BLaER1 treated with 17β-estradiol and CSF1 and Interleukin-3, amounts not matched to agents 10 nM and 100 nM (cell line): ENCODE measurements at regions not wholly inside any gene's neighbourhood (a gene's known extent, or its start where the extent isn't known, plus 50 kb on each side); places are given as distances from the start of the nearest gene placed in this dataset.

Experiments used
- H3K27ac ChIP-seq, 11 experiments: shearing (Covaris generic); formaldehyde crosslinking; 2 replicates each; pipeline ENCODE4 v1.8.1; 2022
- H3K27me3 ChIP-seq, 11 experiments: shearing (Covaris generic); formaldehyde crosslinking; 2 replicates each; pipeline ENCODE4 v1.8.1; 2022
- H3K36me3 ChIP-seq, 11 experiments: shearing (Covaris generic); formaldehyde crosslinking; 2 replicates each; pipeline ENCODE4 v1.8.1; 2022
- H3K4me1 ChIP-seq, 10 experiments: shearing (Covaris generic); formaldehyde crosslinking; 2 replicates each; pipeline ENCODE4 v1.8.1; 2022
- H3K4me2 ChIP-seq, 11 experiments: shearing (Covaris generic); formaldehyde crosslinking; 2 replicates each; pipeline ENCODE4 v1.8.1; 2022
- H3K4me3 ChIP-seq, 10 experiments: shearing (Covaris generic); formaldehyde crosslinking; 2 replicates each; pipeline ENCODE4 v1.8.1; 2022
- H3K9ac ChIP-seq, 11 experiments: shearing (Covaris generic); formaldehyde crosslinking; 2 replicates each; pipeline ENCODE4 v1.8.1; 2022
- H3K9me3 ChIP-seq, 11 experiments: shearing (Covaris generic); formaldehyde crosslinking; replicated peaks in 1 of 11; 2 replicates each; pipeline ENCODE4 v1.8.1; 2022
- H4K20me1 ChIP-seq, 11 experiments: shearing (Covaris generic); formaldehyde crosslinking; 2 replicates each; pipeline ENCODE4 v1.8.1; 2022
- Cebpa-rat ChIP-seq, 11 experiments: shearing (Covaris generic); IDR thresholded peaks; 2 replicates each; pipeline ENCODE4 v1.8.1; 2022

DNA sequence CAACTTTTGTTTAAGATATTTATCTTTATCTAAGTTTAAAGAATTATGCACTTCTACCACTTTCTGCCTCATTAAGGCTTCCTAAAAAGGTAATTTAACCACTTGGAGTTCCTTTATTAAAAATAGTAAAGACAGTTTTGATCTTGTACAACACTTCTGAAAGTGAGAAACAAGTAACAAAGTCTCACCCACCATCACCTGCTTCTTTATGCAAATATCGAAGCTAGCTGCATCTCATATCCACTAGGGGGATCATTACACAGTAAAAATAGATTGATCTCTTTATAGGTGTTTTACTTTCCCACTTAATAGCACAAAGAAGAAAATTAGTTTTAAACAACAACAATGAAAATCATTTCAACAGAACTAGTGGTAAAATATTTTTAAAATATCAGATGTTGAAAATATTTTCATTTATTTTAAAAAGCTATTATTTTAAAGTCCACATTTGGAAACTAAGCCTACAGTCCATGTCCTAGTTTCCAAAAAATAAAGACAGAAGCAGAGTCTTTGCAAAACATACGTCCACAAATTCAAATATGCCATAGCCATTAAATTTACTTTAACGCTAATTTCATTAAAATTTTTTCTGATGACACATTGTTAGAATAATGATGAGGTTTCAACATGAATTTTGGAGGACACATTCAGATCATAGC lies 160.0 kb upstream of the SOX5 start:
- H3K9me3 ChIP-seq, result no peaks in the 10 kb centered on the region
- H3K27me3 ChIP-seq, result no peaks in the 10 kb centered on the region
- H4K20me1 ChIP-seq, result no peaks in the 10 kb centered on the region
- no peak overlapping the region for H3K4me3 ChIP-seq
- no peaks in the 10 kb centered on the region for H3K4me1 ChIP-seq
- no peak overlapping the region for H3K27ac ChIP-seq
- H3K4me2 ChIP-seq, result no peak overlapping the region
- TF ChIP-seq Cebpa-rat (IDR thresholded peaks at IDR 0.05), result no peak
- H3K36me3 ChIP-seq, result no peaks in the 10 kb centered on the region
- H3K9ac ChIP-seq, result no peak overlapping the region

DNA sequence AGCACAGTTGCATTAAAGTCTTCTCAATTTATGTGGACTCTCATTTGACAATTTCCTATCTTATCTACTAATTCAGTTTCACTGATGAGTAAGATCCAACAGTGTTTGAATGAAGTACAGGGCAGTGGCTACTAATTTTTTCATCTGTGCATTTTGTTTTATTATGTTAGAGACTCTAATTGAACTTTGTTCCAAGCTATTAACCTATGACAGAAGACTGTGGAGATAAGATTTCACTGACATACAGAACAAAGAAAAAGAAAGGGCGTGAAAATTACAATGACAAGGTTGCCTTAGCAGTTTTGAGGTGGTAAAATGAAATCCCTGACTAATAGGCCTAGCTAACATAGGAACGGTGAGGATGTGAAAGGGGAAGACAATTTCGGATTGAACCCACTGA lies 153.2 kb upstream of the SOX5 start:
- no peaks in the 10 kb centered on the region for H3K36me3 ChIP-seq

GRCh38 chr12:24099576-24099975 lies 150.1 kb upstream of the SOX5 start:
- Histone ChIP-seq H3K9ac (no peak overlapping the region), H3K4me1 (peaks cover 0 to 10% (median 5%) of the 10 kb centered on the region in 10 experiments; a peak in 6 of 20 replicates), H3K9me3 (peaks cover 0 to 6% (median 0%) of the 10 kb centered on the region in 11 experiments; a peak in 1 of 22 replicates), H3K36me3 (no peaks in the 10 kb centered on the region), H4K20me1 (no peaks in the 10 kb centered on the region), H3K27me3 (no peaks in the 10 kb centered on the region), H3K4me2 (no peak overlapping the region), H3K4me3 (no peak overlapping the region), H3K27ac (no peak overlapping the region)
- no peak for TF ChIP-seq Cebpa-rat (IDR thresholded peaks at IDR 0.05)

More for the DNA sequence above, 153.2 kb upstream of the SOX5 start:
- Histone ChIP-seq H3K4me3 (no peak overlapping the region), H3K9me3 (no peaks in the 10 kb centered on the region), H3K27me3 (no peaks in the 10 kb centered on the region), H3K9ac (no peak overlapping the region), H3K4me1 (no peaks in the 10 kb centered on the region), H3K4me2 (no peak overlapping the region), H3K27ac (no peak overlapping the region), H4K20me1 (no peaks in the 10 kb centered on the region)
- no peak for TF ChIP-seq Cebpa-rat (IDR thresholded peaks at IDR 0.05)

DNA sequence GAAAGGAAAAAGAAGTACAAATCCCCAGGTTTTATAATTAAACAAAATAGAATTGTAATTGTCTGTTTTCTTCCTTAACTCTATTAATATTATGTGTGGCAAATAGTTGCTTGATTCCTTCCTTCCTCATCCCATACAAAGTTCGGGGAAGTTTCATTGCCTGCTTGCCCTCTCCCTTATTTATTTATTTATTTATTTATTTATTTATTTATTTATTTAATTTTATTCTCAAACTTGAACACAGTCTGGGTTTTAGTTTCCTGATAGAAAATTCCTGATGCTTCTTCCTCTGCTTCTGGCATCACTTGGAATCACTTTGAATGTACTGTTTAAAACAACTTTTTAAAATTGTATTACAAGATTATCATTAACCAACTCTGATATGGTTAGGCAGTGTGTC lies 145.8 kb upstream of the SOX5 start:
- no peaks in the 10 kb centered on the region for H4K20me1 ChIP-seq
- peaks cover 0 to 6% (median 0%) of the 10 kb centered on the region in 11 experiments; a peak in 1 of 22 replicates for H3K9me3 ChIP-seq
- no peaks in the 10 kb centered on the region for H3K27me3 ChIP-seq
- H3K4me2 ChIP-seq, result no peak overlapping the region
- H3K4me1 ChIP-seq, result peaks cover 0 to 10% (median 5%) of the 10 kb centered on the region in 10 experiments; a peak in 6 of 20 replicates
- no peak for TF ChIP-seq Cebpa-rat (IDR thresholded peaks at IDR 0.05)
- H3K36me3 ChIP-seq, result no peaks in the 10 kb centered on the region
- H3K9ac ChIP-seq, result no peak overlapping the region
- H3K4me3 ChIP-seq, result no peak overlapping the region
- H3K27ac ChIP-seq, result peak overlapping the region in 1 of 11 experiments; percentile 25; a peak in 1 of 22 replicates

DNA sequence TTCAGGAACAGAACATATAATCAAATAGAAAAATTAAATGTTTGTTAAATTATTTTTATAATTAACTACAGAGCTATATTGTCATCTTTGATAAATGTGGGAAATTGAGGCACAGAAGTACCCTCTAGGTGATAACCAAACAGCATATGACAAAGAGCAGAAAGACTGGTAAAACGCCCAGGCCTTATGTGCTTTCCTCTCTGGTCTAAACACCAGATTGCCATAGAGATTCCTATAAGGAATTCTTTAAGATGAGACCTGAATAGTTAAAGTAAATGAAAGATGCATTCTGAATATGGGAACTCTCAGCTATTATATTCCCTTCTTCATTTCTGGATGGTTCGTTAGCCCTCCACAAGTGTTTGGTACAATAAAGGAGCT lies 140.0 kb upstream of the SOX5 start:
- Histone ChIP-seq H3K36me3 (no peaks in the 10 kb centered on the region), H3K27me3 (no peaks in the 10 kb centered on the region), H3K9me3 (no peaks in the 10 kb centered on the region), H3K9ac (no peak overlapping the region), H3K4me3 (no peak overlapping the region), H3K4me2 (no peak overlapping the region), H3K4me1 (no peaks in the 10 kb centered on the region), H3K27ac (no peak overlapping the region), H4K20me1 (no peaks in the 10 kb centered on the region)
- no peak for TF ChIP-seq Cebpa-rat (IDR thresholded peaks at IDR 0.05)

GRCh38 chr12:24088751-24089509 lies 139.5 kb upstream of the SOX5 start:
- no peak for TF ChIP-seq Cebpa-rat (IDR thresholded peaks at IDR 0.05)
- H4K20me1 ChIP-seq, result no peaks in the 10 kb centered on the region
- no peaks in the 10 kb centered on the region for H3K4me1 ChIP-seq
- no peaks in the 10 kb centered on the region for H3K36me3 ChIP-seq
- no peak overlapping the region for H3K4me3 ChIP-seq
- H3K27ac ChIP-seq, result no peak overlapping the region
- no peaks in the 10 kb centered on the region for H3K9me3 ChIP-seq
- H3K9ac ChIP-seq, result no peak overlapping the region
- no peaks in the 10 kb centered on the region for H3K27me3 ChIP-seq
- H3K4me2 ChIP-seq, result no peak overlapping the region

DNA sequence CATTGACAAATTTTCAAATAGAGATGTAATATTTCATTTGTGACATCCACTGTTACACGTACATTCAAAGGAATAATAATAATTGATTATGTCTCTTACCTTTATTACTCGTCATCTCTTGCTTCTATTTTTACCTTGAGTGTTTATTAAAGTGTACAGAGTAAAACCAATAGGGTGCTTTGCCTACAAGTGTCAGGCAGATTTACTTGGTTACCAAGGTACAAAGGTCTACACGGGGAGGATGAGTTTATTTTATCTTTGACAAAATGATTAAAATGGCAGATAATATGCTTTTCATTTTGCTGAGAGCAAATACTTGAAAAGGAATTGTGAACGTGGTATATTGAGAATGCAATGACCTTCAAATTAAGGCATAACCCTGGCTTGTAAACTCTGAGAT lies 137.8 kb upstream of the SOX5 start:
- Histone ChIP-seq H3K27me3 (no peaks in the 10 kb centered on the region), H3K4me1 (no peaks in the 10 kb centered on the region), H3K4me2 (no peak overlapping the region), H3K4me3 (no peak overlapping the region), H3K9ac (no peak overlapping the region), H3K9me3 (no peaks in the 10 kb centered on the region), H3K27ac (no peak overlapping the region), H4K20me1 (no peaks in the 10 kb centered on the region), H3K36me3 (no peaks in the 10 kb centered on the region)
- no peak for TF ChIP-seq Cebpa-rat (IDR thresholded peaks at IDR 0.05)

- Histone ChIP-seq H4K20me1 (no peaks in the 10 kb centered on the region), H3K36me3 (no peaks in the 10 kb centered on the region), H3K27me3 (no peaks in the 10 kb centered on the region), H3K4me2 (no peak overlapping the region), H3K9me3 (no peaks in the 10 kb centered on the region), H3K9ac (no peak overlapping the region), H3K4me1 (no peaks in the 10 kb centered on the region), H3K4me3 (no peak overlapping the region), H3K27ac (no peak overlapping the region)
- TF ChIP-seq Cebpa-rat (IDR thresholded peaks at IDR 0.05), result no peak
These were observed 135.3 kb upstream of the SOX5 start for GRCh38 chr12:24084800-24085199.

DNA sequence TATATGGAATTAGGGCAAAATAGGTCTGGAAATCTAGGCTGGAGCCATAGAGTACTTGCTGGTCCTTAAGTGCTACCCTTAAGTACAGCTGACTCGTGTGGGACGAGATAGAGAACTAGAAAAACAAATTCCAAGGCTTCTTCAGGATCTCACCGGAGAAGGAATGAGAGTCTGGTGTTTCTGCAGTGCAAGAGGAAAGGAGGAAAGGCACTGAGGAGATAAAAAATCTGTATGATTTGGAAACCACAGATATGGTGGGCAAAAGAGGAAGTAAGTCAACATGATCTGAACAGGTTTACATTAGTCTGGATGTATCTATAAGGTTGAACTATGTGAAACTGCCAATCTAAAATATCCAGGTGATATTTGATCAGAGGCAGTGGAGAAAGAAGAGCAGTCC lies 134.4 kb upstream of the SOX5 start:
- Histone ChIP-seq H3K4me2 (no peak overlapping the region), H3K4me3 (no peak overlapping the region), H3K4me1 (no peaks in the 10 kb centered on the region), H3K9me3 (no peaks in the 10 kb centered on the region), H3K27ac (no peak overlapping the region), H3K36me3 (no peaks in the 10 kb centered on the region), H3K9ac (no peak overlapping the region), H3K27me3 (no peaks in the 10 kb centered on the region), H4K20me1 (no peaks in the 10 kb centered on the region)
- TF ChIP-seq Cebpa-rat (IDR thresholded peaks at IDR 0.05), result no peak

DNA sequence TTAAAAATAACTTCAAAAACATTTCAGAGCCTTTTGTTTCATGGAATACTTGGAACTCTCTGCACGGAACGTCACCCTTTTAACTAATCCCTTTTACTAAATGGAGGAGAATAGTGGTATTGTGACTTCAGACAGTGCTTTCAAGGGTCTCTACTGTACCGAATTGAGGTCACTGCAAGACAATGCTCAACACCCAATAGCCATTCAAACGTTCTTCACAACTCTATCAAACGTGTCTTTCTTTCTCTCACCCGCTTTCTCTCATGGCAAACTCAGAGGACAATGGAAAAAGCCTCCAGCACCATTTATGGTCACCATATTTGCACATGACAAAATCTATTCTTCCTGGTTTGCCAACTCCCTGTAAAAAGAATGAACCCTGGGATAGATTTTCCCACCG lies 132.1 kb upstream of the SOX5 start:
- Histone ChIP-seq H3K27me3 (no peaks in the 10 kb centered on the region), H3K4me1 (no peaks in the 10 kb centered on the region), H3K36me3 (no peaks in the 10 kb centered on the region), H4K20me1 (no peaks in the 10 kb centered on the region), H3K27ac (no peak overlapping the region), H3K4me2 (no peak overlapping the region), H3K9me3 (no peaks in the 10 kb centered on the region), H3K4me3 (no peak overlapping the region), H3K9ac (no peak overlapping the region)
- no peak for TF ChIP-seq Cebpa-rat (IDR thresholded peaks at IDR 0.05)
